ENCODE measurements at regions not wholly inside any gene's neighbourhood (a gene's known extent, or its start where the extent isn't known, plus 50 kb on each side); places are given as distances from the start of the nearest gene placed in this dataset.

DNA sequence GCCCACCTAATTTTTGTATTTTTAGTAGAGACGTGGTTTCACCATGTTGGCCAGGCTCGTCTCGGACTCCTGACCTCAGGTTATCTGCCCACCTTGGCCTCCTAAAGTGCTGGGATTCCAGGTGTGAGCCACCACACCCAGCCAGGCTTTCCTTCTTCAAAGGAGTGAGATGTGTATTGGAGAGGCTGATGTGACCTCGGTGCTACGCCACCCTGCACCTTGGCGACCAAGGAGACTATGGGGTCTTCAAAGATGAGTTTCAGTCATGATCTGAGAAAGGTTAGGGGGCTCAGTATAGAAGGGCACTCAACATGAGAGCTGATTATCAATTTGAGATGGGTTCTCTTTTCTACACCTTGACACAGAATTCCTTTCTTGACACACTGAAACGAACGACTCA, 284.2 kb upstream of the WWC1 start:
- TF ChIP-seq, protein P1, sequence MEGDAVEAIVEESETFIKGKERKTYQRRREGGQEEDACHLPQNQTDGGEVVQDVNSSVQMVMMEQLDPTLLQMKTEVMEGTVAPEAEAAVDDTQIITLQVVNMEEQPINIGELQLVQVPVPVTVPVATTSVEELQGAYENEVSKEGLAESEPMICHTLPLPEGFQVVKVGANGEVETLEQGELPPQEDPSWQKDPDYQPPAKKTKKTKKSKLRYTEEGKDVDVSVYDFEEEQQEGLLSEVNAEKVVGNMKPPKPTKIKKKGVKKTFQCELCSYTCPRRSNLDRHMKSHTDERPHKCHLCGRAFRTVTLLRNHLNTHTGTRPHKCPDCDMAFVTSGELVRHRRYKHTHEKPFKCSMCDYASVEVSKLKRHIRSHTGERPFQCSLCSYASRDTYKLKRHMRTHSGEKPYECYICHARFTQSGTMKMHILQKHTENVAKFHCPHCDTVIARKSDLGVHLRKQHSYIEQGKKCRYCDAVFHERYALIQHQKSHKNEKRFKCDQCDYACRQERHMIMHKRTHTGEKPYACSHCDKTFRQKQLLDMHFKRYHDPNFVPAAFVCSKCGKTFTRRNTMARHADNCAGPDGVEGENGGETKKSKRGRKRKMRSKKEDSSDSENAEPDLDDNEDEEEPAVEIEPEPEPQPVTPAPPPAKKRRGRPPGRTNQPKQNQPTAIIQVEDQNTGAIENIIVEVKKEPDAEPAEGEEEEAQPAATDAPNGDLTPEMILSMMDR (IDR thresholded peaks at IDR 0.05; ENCODE audit: unreplicated experiment) = no peak
- no peaks in the 10 kb centered on the region for H3K9me3 Mint-ChIP-seq (ENCODE audit: low read depth)
- H3K27me3 Mint-ChIP-seq = peaks cover 10% of the 10 kb centered on the region
- H3K27ac Mint-ChIP-seq = no peak overlapping the region
- H3K36me3 Mint-ChIP-seq (ENCODE audit: insufficient read depth) = no peaks in the 10 kb centered on the region
- H3K4me3 Mint-ChIP-seq (ENCODE audit: low read depth) = no peak overlapping the region
- no peak for DNase-seq (ENCODE audit: low spot score, unreplicated experiment)
- H3K4me1 Mint-ChIP-seq (ENCODE audit: low read depth) = no peaks in the 10 kb centered on the region

DNA sequence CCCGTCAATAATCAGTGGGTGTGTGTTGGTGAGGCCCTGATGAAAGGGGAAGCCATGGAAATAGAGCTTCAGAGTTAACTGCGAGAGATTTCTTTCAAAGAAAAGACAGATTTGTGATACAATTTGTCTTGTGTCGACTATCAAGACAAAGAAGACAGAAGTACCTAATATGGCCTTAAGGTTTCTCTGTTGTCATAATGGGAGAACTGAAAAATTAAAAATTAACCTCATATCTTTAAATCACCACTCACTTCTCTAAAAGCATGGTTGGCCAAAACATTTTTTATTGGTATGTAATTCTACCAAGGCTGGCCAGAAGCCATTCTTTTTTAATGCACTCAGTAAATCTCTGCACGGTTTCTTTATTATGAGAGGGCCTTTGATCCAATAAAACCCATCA, 282.9 kb upstream of the WWC1 start:
- no peak for DNase-seq (ENCODE audit: low spot score, unreplicated experiment)
- no peaks in the 10 kb centered on the region for H3K9me3 Mint-ChIP-seq (ENCODE audit: low read depth)
- no peak overlapping the region for H3K27ac Mint-ChIP-seq
- no peak overlapping the region for H3K4me3 Mint-ChIP-seq (ENCODE audit: low read depth)
- TF ChIP-seq, protein P1 (IDR thresholded peaks at IDR 0.05; ENCODE audit: unreplicated experiment) = no peak
- peaks cover 10% of the 10 kb centered on the region for H3K27me3 Mint-ChIP-seq
- H3K4me1 Mint-ChIP-seq (ENCODE audit: low read depth) = no peaks in the 10 kb centered on the region
- no peaks in the 10 kb centered on the region for H3K36me3 Mint-ChIP-seq (ENCODE audit: insufficient read depth)

DNA sequence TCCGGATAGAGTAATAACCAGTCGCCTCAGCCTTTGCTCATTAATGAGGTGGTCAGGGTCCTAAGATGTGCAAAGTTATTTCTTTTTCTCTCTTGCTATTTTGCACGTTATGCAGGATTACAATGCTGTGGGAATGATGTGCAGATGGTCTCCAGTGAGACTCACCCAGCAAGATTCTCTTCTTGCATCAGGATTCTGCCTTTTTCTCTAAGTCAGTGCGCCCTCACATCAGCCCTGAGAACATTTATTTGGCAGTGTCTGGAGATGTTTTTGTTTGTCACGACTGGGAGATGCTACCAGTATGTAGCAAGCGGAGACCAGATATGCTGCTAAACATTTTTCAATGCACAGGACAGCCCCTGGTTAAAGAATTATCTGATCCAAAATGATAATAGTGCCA, 280.3 kb upstream of the WWC1 start:
- no peaks in the 10 kb centered on the region for H3K9me3 Mint-ChIP-seq (ENCODE audit: low read depth)
- H3K27me3 Mint-ChIP-seq = peaks cover 11% of the 10 kb centered on the region
- H3K36me3 Mint-ChIP-seq (ENCODE audit: insufficient read depth) = no peaks in the 10 kb centered on the region
- no peak overlapping the region for H3K4me3 Mint-ChIP-seq (ENCODE audit: low read depth)
- no peak overlapping the region for H3K27ac Mint-ChIP-seq
- DNase-seq (ENCODE audit: low spot score, unreplicated experiment) = no peak
- H3K4me1 Mint-ChIP-seq (ENCODE audit: low read depth) = no peaks in the 10 kb centered on the region
- TF ChIP-seq, protein P1 (IDR thresholded peaks at IDR 0.05; ENCODE audit: unreplicated experiment) = no peak

DNA sequence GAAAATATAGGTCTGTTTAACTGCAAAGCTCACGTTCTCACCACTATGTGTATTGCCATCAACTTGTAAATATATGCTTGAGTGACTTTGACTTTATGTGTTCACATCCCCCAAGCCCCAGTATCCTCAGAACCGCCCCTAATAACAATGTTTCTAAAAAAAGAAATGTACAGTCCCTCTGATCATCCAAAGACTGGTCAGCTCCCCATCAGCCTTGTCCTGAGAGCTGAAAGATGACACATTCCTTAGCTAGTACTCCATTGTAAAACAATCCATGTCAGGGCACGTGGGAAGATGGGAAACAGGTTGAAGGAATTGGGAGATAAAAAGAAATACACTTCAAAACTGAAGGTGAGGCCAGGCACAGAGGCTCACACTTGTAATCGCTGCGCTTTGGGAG, 279.4 kb upstream of the WWC1 start:
- no peaks in the 10 kb centered on the region for H3K36me3 Mint-ChIP-seq (ENCODE audit: insufficient read depth)
- TF ChIP-seq, protein P1 (IDR thresholded peaks at IDR 0.05; ENCODE audit: unreplicated experiment) = no peak
- no peak overlapping the region for H3K27ac Mint-ChIP-seq
- peaks cover 8% of the 10 kb centered on the region for H3K27me3 Mint-ChIP-seq
- H3K4me3 Mint-ChIP-seq (ENCODE audit: low read depth) = no peak overlapping the region
- H3K9me3 Mint-ChIP-seq (ENCODE audit: low read depth) = no peaks in the 10 kb centered on the region
- no peaks in the 10 kb centered on the region for H3K4me1 Mint-ChIP-seq (ENCODE audit: low read depth)
- no peak for DNase-seq (ENCODE audit: low spot score, unreplicated experiment)

DNA sequence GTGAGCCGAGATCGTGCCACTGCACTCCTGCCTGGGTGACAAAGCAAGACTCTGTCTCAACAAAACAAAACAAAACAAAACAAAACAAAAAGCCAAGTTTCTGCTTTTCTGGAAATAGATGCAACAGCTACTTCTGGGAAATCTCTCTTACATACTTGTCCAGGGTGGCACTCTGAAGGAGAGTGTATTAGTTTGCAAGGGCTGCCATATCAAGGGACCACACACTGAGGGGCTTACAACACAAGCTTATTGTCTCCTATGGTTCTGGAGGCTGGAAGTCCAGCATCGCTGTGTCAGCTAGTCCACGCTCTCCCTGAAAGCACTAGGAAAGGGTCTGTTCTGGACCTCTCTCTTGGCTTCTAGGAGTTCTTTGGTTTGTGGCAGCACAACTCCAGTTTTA, 277.9 kb upstream of the WWC1 start:
- Mint-ChIP-seq H3K36me3 (ENCODE audit: insufficient read depth) (no peaks in the 10 kb centered on the region), H3K27ac (no peak overlapping the region), H3K27me3 (peaks cover 14% of the 10 kb centered on the region), H3K4me3 (ENCODE audit: low read depth) (no peak overlapping the region), H3K4me1 (ENCODE audit: low read depth) (no peaks in the 10 kb centered on the region), H3K9me3 (ENCODE audit: low read depth) (no peaks in the 10 kb centered on the region)
- TF ChIP-seq, protein P1 (IDR thresholded peaks at IDR 0.05; ENCODE audit: unreplicated experiment) = no peak
- no peak for DNase-seq (ENCODE audit: low spot score, unreplicated experiment)
